ENCODE measurements at regions not wholly inside any gene's neighbourhood (a gene's known extent, or its start where the extent isn't known, plus 50 kb on each side); places are given as distances from the start of the nearest gene placed in this dataset.
"Not testable (repeated sequence)": the region's sequence is repeated elsewhere in the genome, so short reads cannot be mapped to it uniquely, and the experiment has no call there.

- no peak overlapping the region for H3K4me3 ChIP-seq (ENCODE audit: control insufficient read depth, low read depth, low read length)
- no peak for TF ChIP-seq CTCF (conservative IDR thresholded peaks at IDR 0.05; ENCODE audit: control insufficient read depth, insufficient read depth, low read depth, low read length)
- no peak for DNase-seq (ENCODE audit: low read depth)
These were observed 713.1 kb upstream of the SOX11 start for GRCh38 chr2:4979111-4979510.

GRCh38 chr2:4980995-4981394 is 711.2 kb upstream of the SOX11 start:
- TF ChIP-seq CTCF (conservative IDR thresholded peaks at IDR 0.05; ENCODE audit: control insufficient read depth, insufficient read depth, low read depth, low read length) = no peak
- DNase-seq (ENCODE audit: low read depth) = no peak
- no peak overlapping the region for H3K4me3 ChIP-seq (ENCODE audit: control insufficient read depth, low read depth, low read length)

GRCh38 chr2:4981802-4982409 is 710.3 kb upstream of the SOX11 start:
- no peak for DNase-seq (ENCODE audit: low read depth)
- TF ChIP-seq CTCF (conservative IDR thresholded peaks at IDR 0.05; ENCODE audit: control insufficient read depth, insufficient read depth, low read depth, low read length) = no peak
- no peak overlapping the region for H3K4me3 ChIP-seq (ENCODE audit: control insufficient read depth, low read depth, low read length)

- not testable (repeated sequence) for H3K4me3 ChIP-seq (ENCODE audit: control insufficient read depth, low read depth, low read length); DNase-seq (ENCODE audit: low read depth)
These were observed 703.7 kb upstream of the SOX11 start for GRCh38 chr2:4988444-4988843.

GRCh38 chr2:4992226-4992625 is 700.0 kb upstream of the SOX11 start:
- no peak for DNase-seq (ENCODE audit: low read depth)
- H3K4me3 ChIP-seq (ENCODE audit: control insufficient read depth, low read depth, low read length) = no peak overlapping the region

GRCh38 chr2:4995466-4995865 is 696.7 kb upstream of the SOX11 start:
- no peak for TF ChIP-seq CTCF (conservative IDR thresholded peaks at IDR 0.05; ENCODE audit: control insufficient read depth, insufficient read depth, low read depth, low read length)
- DNase-seq (ENCODE audit: low read depth) = no peak
- no peak overlapping the region for H3K4me3 ChIP-seq (ENCODE audit: control insufficient read depth, low read depth, low read length)

More at GRCh38 chr2:4992226-4992625, 700.0 kb upstream of the SOX11 start:
- no peak for TF ChIP-seq CTCF (conservative IDR thresholded peaks at IDR 0.05; ENCODE audit: control insufficient read depth, insufficient read depth, low read depth, low read length)

GRCh38 chr2:5007596-5007995 is 684.6 kb upstream of the SOX11 start:
- DNase-seq (ENCODE audit: low read depth) = no peak
- no peak for TF ChIP-seq CTCF (conservative IDR thresholded peaks at IDR 0.05; ENCODE audit: control insufficient read depth, insufficient read depth, low read depth, low read length)
- no peak overlapping the region for H3K4me3 ChIP-seq (ENCODE audit: control insufficient read depth, low read depth, low read length)
